ENCODE measurements at regions not wholly inside any gene's neighbourhood (a gene's known extent, or its start where the extent isn't known, plus 50 kb on each side); places are given as distances from the start of the nearest gene placed in this dataset.

DNA sequence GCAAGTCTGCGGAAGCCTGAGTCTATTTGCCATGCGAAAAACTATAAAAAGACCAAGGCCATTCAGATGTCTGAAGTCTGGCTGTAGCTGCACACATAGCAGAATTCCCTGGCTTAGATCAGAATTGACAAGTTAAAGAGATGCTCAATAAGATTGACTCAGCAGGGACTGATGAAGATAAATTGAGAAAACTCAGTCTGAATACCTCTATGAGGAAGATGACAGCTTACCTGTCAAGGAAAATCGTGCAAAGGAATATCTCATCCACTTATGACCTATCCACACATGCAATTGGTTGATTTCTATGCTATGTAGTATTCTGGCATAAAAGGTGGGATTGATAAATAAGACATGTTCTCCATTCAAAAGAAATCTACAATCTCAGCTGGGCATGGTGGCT lies 288.6 kb downstream of the BAMBI start:
- POLR2A ChIA-PET = interaction anchor here (1.1 kb wide), 1 partner anchor 50 kb away, joined by 3 read pairs; no protein-coding TSS in a partner anchor
- DNase-seq (ENCODE audit: low read depth, low spot score) = no peak
- TF ChIP-seq TCF7L2 (IDR thresholded peaks at IDR 0.05; ENCODE audit: low read depth, low read length) = no peak
- TF ChIP-seq POLR2AphosphoS5 (IDR thresholded peaks at IDR 0.05; ENCODE audit: low read depth, low read length) = no peak
- TF ChIP-seq, protein P1, sequence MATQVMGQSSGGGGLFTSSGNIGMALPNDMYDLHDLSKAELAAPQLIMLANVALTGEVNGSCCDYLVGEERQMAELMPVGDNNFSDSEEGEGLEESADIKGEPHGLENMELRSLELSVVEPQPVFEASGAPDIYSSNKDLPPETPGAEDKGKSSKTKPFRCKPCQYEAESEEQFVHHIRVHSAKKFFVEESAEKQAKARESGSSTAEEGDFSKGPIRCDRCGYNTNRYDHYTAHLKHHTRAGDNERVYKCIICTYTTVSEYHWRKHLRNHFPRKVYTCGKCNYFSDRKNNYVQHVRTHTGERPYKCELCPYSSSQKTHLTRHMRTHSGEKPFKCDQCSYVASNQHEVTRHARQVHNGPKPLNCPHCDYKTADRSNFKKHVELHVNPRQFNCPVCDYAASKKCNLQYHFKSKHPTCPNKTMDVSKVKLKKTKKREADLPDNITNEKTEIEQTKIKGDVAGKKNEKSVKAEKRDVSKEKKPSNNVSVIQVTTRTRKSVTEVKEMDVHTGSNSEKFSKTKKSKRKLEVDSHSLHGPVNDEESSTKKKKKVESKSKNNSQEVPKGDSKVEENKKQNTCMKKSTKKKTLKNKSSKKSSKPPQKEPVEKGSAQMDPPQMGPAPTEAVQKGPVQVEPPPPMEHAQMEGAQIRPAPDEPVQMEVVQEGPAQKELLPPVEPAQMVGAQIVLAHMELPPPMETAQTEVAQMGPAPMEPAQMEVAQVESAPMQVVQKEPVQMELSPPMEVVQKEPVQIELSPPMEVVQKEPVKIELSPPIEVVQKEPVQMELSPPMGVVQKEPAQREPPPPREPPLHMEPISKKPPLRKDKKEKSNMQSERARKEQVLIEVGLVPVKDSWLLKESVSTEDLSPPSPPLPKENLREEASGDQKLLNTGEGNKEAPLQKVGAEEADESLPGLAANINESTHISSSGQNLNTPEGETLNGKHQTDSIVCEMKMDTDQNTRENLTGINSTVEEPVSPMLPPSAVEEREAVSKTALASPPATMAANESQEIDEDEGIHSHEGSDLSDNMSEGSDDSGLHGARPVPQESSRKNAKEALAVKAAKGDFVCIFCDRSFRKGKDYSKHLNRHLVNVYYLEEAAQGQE (IDR thresholded peaks at IDR 0.05; ENCODE audit: insufficient read depth in 1 of 2, low read depth in 2 of 2, low read length in 1 of 2) = no peak
- TF ChIP-seq, protein P2, sequence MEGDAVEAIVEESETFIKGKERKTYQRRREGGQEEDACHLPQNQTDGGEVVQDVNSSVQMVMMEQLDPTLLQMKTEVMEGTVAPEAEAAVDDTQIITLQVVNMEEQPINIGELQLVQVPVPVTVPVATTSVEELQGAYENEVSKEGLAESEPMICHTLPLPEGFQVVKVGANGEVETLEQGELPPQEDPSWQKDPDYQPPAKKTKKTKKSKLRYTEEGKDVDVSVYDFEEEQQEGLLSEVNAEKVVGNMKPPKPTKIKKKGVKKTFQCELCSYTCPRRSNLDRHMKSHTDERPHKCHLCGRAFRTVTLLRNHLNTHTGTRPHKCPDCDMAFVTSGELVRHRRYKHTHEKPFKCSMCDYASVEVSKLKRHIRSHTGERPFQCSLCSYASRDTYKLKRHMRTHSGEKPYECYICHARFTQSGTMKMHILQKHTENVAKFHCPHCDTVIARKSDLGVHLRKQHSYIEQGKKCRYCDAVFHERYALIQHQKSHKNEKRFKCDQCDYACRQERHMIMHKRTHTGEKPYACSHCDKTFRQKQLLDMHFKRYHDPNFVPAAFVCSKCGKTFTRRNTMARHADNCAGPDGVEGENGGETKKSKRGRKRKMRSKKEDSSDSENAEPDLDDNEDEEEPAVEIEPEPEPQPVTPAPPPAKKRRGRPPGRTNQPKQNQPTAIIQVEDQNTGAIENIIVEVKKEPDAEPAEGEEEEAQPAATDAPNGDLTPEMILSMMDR (IDR thresholded peaks at IDR 0.05) = no peak
- no peak for TF ChIP-seq SIN3A (IDR thresholded peaks at IDR 0.05; ENCODE audit: borderline replicate concordance, insufficient read depth, low read depth, low read length)
- intact Hi-C loops (cut with micrococcal nuclease; ENCODE audit: unreplicated experiment) = no loop called here
- no TSS peak for BruUV-seq (replicated peaks)
- Histone ChIP-seq H3K27ac (ENCODE audit: low read length) (no peak overlapping the region), H3K4me1 (ENCODE audit: control insufficient read depth, insufficient read depth, low read length) (no peaks in the 10 kb centered on the region), H3K4me3 (ENCODE audit: low read depth in 2 of 2, low read length in 2 of 2) (no peak overlapping the region), H3K36me3 (ENCODE audit: control insufficient read depth, insufficient read depth, low read length) (no peaks in the 10 kb centered on the region), H3K27me3 (ENCODE audit: control insufficient read depth, insufficient read depth, low read length) (no peaks in the 10 kb centered on the region), H3K9me3 (ENCODE audit: control insufficient read depth, insufficient read depth, low read depth, low read length) (no peaks in the 10 kb centered on the region)
- ATAC-seq = no peak
- in situ Hi-C loops (cut with HindIII; ENCODE audit: low pct_unique_long_range_greater_than_20kb, low sequenced_read_pairs) = no loop called here
- CTCF ChIA-PET = no interaction called here

DNA sequence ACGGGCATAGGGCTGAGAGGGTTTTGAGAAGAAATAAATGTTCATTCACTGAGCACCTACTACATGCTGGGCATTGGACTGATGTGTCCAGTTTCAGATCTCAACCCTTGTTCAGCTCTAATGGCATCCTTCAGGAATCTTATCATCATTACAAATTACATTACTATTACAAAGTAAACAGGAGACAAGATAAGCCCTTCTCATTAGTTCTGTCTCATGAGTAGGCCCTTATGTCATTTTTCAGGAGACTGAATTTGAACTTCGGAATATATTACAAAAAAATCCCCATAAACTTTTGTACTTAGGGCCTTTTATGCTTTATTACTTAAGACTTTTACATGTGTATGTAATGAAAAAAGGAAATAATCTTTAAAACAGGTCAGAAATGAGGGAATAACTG lies 289.7 kb downstream of the BAMBI start:
- H3K4me1 ChIP-seq (ENCODE audit: control insufficient read depth, insufficient read depth, low read length) = no peaks in the 10 kb centered on the region
- H3K36me3 ChIP-seq (ENCODE audit: control insufficient read depth, insufficient read depth, low read length) = no peaks in the 10 kb centered on the region
- no peak for ATAC-seq
- H3K4me3 ChIP-seq (ENCODE audit: low read depth in 2 of 2, low read length in 2 of 2) = no peak overlapping the region
- H3K27me3 ChIP-seq (ENCODE audit: control insufficient read depth, insufficient read depth, low read length) = no peaks in the 10 kb centered on the region
- in situ Hi-C loops (cut with HindIII; ENCODE audit: low pct_unique_long_range_greater_than_20kb, low sequenced_read_pairs) (no loop called here), intact Hi-C loops (cut with micrococcal nuclease; ENCODE audit: unreplicated experiment) (no loop called here)
- H3K27ac ChIP-seq (ENCODE audit: low read length) = no peak overlapping the region
- ChIA-PET POLR2A (no interaction called here), CTCF (no interaction called here)
- no TSS peak for BruUV-seq (replicated peaks)
- H3K9me3 ChIP-seq (ENCODE audit: control insufficient read depth, insufficient read depth, low read depth, low read length) = no peaks in the 10 kb centered on the region
- no peak for DNase-seq (ENCODE audit: low read depth, low spot score)
- TF ChIP-seq POLR2AphosphoS5 (IDR thresholded peaks at IDR 0.05; ENCODE audit: low read depth, low read length) (no peak), SIN3A (IDR thresholded peaks at IDR 0.05; ENCODE audit: borderline replicate concordance, insufficient read depth, low read depth, low read length) (no peak), TCF7L2 (IDR thresholded peaks at IDR 0.05; ENCODE audit: low read depth, low read length) (no peak)
- TF ChIP-seq, protein P1 (IDR thresholded peaks at IDR 0.05; ENCODE audit: insufficient read depth in 1 of 2, low read depth in 2 of 2, low read length in 1 of 2) = no peak
- TF ChIP-seq, protein P2 (IDR thresholded peaks at IDR 0.05) = no peak

Measured in Panc1 (cell line).